ENCODE measurements at regions not wholly inside any gene's neighbourhood (a gene's known extent, or its start where the extent isn't known, plus 50 kb on each side); places are given as distances from the start of the nearest gene placed in this dataset.

- POLR2A ChIA-PET: no interaction called here
- H3K27me3 ChIP-seq (ENCODE audit: control insufficient read depth, insufficient read depth, low read length): no peaks in the 10 kb centered on the region; the same call in 1 of the 2 replicates
- no peak for DNase-seq (ENCODE audit: low read depth)
- no peak overlapping the region for H3K4me3 ChIP-seq (ENCODE audit: low read depth, low read length)
- CTCF ChIA-PET: no interaction called here
- no peak for TF ChIP-seq CTCF (IDR thresholded peaks at IDR 0.05; ENCODE audit: insufficient read depth, low read depth, low read length)
- no peaks in the 10 kb centered on the region for H3K36me3 ChIP-seq (ENCODE audit: control insufficient read depth, insufficient read depth, low read length)
Measured at GRCh38 chr4:85409251-85409650, 65.7 kb upstream of the ARHGAP24 start.

GRCh38 chr4:85411386-85411785 lies 63.6 kb upstream of the ARHGAP24 start:
- H3K36me3 ChIP-seq (ENCODE audit: control insufficient read depth, insufficient read depth, low read length): no peaks in the 10 kb centered on the region
- H3K4me3 ChIP-seq (ENCODE audit: low read depth, low read length): no peak overlapping the region
- no peaks in the 10 kb centered on the region; the same call in 1 of the 2 replicates for H3K27me3 ChIP-seq (ENCODE audit: control insufficient read depth, insufficient read depth, low read length)
- no peak for TF ChIP-seq CTCF (IDR thresholded peaks at IDR 0.05; ENCODE audit: insufficient read depth, low read depth, low read length)
- ChIA-PET POLR2A (no interaction called here), CTCF (no interaction called here)
- no peak for DNase-seq (ENCODE audit: low read depth)

GRCh38 chr4:85414972-85415371 lies 60.0 kb upstream of the ARHGAP24 start:
- no peak for TF ChIP-seq CTCF (IDR thresholded peaks at IDR 0.05; ENCODE audit: insufficient read depth, low read depth, low read length)
- Histone ChIP-seq H3K27me3 (ENCODE audit: control insufficient read depth, insufficient read depth, low read length) (no peaks in the 10 kb centered on the region), H3K36me3 (ENCODE audit: control insufficient read depth, insufficient read depth, low read length) (no peaks in the 10 kb centered on the region), H3K4me3 (ENCODE audit: low read depth, low read length) (no peak overlapping the region)
- CTCF ChIA-PET: no interaction called here
- no peak for DNase-seq (ENCODE audit: low read depth)
- POLR2A ChIA-PET: no interaction called here

- POLR2A ChIA-PET: no interaction called here
- H3K27me3 ChIP-seq (ENCODE audit: control insufficient read depth, insufficient read depth, low read length): no peaks in the 10 kb centered on the region
- no peak for DNase-seq (ENCODE audit: low read depth)
- TF ChIP-seq CTCF (IDR thresholded peaks at IDR 0.05; ENCODE audit: insufficient read depth, low read depth, low read length): no peak
- no peaks in the 10 kb centered on the region for H3K36me3 ChIP-seq (ENCODE audit: control insufficient read depth, insufficient read depth, low read length)
- CTCF ChIA-PET: no interaction called here
- H3K4me3 ChIP-seq (ENCODE audit: low read depth, low read length): no peak overlapping the region
Measured at GRCh38 chr4:85416094-85416493, 58.9 kb upstream of the ARHGAP24 start.

GRCh38 chr4:85419103-85419502 lies 55.8 kb upstream of the ARHGAP24 start:
- POLR2A ChIA-PET: no interaction called here
- no peak for DNase-seq (ENCODE audit: low read depth)
- H3K4me3 ChIP-seq (ENCODE audit: low read depth, low read length): no peak overlapping the region
- no peak for TF ChIP-seq CTCF (IDR thresholded peaks at IDR 0.05; ENCODE audit: insufficient read depth, low read depth, low read length)
- no peaks in the 10 kb centered on the region for H3K27me3 ChIP-seq (ENCODE audit: control insufficient read depth, insufficient read depth, low read length)
- H3K36me3 ChIP-seq (ENCODE audit: control insufficient read depth, insufficient read depth, low read length): no peaks in the 10 kb centered on the region
- CTCF ChIA-PET: no interaction called here
